PC-3 (cell line): ENCODE measurements at regions not wholly inside any gene's neighbourhood (a gene's known extent, or its start where the extent isn't known, plus 50 kb on each side); places are given as distances from the start of the nearest gene placed in this dataset.
"Not testable (repeated sequence)": the region's sequence is repeated elsewhere in the genome, so short reads cannot be mapped to it uniquely, and the experiment has no call there.

Source experiments
- EZH2phosphoT487 ChIP-seq: fragments of 300-600 bp; sonication (generic); IDR thresholded peaks from 2 replicates; pipeline ENCODE4 v1.6.1; 2018; ENCODE audit warnings: mild to moderate bottlenecking, antibody characterized with exemption, low read length, borderline replicate concordance
- TF ChIP-seq, protein P1 (sequence below): fragments of 300-600 bp; sonication (generic); conservative IDR thresholded peaks from 2 replicates; pipeline ENCODE4 v1.5.1; 2017; ENCODE audit warnings: antibody characterized with exemption, low read depth, mild to moderate bottlenecking, low read length

DNA sequence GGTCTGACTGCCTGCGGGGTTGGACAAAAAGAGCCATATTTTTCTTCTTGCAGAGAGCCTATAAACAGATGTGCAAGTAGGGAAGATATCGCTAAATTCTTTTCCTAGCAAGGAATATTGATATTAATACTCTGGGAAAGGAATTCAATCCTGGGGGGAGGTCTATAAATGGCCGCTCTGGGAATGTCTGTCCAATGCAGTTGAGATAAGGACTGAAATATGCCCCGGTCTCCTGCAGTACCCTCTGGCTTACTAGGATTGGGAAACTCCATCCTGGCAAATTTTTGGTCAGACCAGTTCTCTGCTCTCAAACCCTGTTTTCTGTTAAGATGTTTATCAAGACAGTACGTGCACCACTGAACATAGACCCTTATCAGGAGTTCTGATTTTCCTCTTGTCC is 310.6 kb downstream of the KCTD12 start:
- TF ChIP-seq, protein P1, sequence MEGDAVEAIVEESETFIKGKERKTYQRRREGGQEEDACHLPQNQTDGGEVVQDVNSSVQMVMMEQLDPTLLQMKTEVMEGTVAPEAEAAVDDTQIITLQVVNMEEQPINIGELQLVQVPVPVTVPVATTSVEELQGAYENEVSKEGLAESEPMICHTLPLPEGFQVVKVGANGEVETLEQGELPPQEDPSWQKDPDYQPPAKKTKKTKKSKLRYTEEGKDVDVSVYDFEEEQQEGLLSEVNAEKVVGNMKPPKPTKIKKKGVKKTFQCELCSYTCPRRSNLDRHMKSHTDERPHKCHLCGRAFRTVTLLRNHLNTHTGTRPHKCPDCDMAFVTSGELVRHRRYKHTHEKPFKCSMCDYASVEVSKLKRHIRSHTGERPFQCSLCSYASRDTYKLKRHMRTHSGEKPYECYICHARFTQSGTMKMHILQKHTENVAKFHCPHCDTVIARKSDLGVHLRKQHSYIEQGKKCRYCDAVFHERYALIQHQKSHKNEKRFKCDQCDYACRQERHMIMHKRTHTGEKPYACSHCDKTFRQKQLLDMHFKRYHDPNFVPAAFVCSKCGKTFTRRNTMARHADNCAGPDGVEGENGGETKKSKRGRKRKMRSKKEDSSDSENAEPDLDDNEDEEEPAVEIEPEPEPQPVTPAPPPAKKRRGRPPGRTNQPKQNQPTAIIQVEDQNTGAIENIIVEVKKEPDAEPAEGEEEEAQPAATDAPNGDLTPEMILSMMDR = not testable (repeated sequence)
- TF ChIP-seq EZH2phosphoT487 = not testable (repeated sequence)
